SKM-1 treated with dmso at 0.1 percent for 144 hours (cell line): ENCODE measurements at regions not wholly inside any gene's neighbourhood (a gene's known extent, or its start where the extent isn't known, plus 50 kb on each side); places are given as distances from the start of the nearest gene placed in this dataset.

Experiments
- DNase-seq: peaks from one replicate; lab custom pipeline; 2025; ENCODE audit not compliant: unreplicated experiment; lab: John Stamatoyannopoulos, UW

DNA sequence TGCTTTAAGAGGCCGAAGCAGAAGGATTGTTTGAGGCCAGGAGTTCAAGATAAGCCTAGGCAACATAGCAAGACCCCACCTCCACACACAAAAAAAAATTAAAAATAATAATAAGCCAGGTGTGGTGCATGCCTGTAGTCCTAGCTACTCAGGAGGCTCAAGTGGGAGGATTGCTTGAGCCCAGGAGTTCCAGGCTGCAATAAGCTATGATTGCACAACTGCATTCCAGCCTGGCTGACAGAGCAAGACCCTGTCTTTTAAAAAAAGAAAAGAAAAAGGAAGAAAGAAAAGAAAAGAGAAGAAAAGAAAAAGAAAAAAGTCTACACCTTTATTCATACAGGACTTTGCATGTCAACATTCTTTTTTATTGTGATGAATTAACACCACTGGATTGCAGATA, 2125.8 kb downstream of the MAT2B start:
- no peak for DNase-seq

- no peak for DNase-seq
These were observed 2136.9 kb downstream of the MAT2B start for GRCh38 chr5:165642366-165642765.

DNA sequence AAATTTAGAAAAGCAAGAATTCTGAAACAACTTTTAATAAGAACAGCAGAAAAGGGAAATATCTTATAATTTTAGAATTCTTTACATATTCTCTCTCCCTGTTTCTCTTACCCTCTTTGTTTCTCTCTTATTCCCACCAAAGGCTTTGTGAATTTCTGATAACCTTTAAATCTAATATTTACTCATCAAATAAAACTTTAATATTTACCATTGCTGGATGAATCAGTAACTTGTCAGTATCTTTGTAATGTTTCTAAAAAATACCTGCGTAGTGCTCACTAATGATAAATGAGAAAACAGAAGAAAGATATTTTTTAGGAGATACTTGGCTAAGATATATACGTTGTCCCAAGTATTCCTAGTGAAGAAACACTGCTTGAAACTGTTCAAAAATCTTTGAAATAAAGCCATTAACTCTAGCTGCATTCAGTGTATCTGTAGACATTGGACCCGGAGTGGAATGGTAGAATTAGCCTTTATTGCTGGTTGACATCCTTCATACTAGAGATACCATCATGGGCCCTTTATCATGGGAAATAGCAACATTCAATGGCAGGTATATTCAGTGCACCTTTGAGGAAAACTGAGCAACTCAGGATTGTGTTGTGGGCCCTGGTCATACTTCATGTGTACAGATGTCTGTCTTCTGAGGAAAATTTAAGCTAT, 2160.4 kb downstream of the MAT2B start:
- DNase-seq = no peak

- DNase-seq = no peak
These were observed 2168.1 kb downstream of the MAT2B start for GRCh38 chr5:165673499-165673898.

GRCh38 chr5:165695796-165696195, 2190.4 kb downstream of the MAT2B start:
- no peak for DNase-seq

GRCh38 chr5:165705960-165706359, 2200.5 kb downstream of the MAT2B start:
- no peak for DNase-seq

- DNase-seq = no peak
These were observed 2206.6 kb downstream of the MAT2B start for GRCh38 chr5:165712011-165712410.

GRCh38 chr5:165714598-165714997, 2209.2 kb downstream of the MAT2B start:
- DNase-seq = no peak

DNA sequence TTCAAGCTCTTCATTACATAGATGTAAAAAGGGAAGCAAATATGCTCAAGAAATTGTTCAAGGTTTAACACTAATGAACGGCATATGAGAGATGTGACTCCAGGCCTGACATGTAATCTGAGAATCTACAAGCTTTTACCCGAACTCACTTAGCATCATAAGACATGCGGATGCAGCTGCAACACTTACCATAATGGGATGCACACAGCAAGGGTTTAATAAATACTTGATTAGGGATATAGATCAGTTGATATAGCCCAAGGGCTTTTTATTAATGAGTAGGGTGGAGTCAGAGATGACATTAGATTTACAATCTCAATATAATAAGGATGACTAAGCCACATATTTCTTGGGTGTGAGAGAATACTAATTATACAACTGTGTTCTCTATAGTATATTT, 2215.5 kb downstream of the MAT2B start:
- no peak for DNase-seq

DNA sequence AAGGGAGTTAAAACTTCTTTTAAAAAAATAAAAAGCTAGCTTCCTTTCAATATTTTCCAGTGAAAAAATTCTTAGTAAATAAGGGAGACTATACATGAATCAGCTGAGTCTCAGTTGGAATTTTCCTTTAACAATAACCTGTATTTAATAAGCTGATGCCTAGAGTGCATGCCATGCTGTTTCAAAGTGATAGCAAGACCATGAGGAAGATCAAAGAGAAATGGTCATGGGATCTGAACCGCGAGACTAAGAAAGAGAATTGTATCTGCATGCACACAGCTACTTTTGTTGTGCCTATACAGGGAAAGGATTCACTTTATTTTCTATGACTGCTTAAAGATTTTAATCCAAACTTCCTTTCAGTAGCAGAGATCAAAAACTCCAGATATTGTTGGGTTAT, 2217.0 kb downstream of the MAT2B start:
- DNase-seq = no peak

- no peak for DNase-seq
These were observed 2218.5 kb downstream of the MAT2B start for GRCh38 chr5:165723931-165724330.

DNA sequence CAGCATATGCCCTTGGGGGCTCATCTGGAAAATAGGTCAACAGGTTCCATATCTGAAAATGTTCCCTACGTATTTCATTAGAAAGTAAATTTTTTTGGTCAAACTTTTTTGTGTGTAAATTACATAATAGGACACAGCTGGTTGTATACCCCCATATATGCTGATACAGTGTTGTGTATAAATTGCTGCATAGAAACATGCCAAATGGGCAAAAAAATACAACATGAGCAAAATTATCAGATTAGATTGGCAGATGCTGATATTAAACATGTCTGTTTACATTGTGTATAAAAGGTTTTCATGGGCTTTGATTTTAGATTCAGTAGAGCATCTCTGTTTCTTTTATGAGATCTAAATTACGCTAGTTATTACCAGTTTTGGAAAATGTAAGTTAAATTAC, 2223.0 kb downstream of the MAT2B start:
- DNase-seq = no peak

DNA sequence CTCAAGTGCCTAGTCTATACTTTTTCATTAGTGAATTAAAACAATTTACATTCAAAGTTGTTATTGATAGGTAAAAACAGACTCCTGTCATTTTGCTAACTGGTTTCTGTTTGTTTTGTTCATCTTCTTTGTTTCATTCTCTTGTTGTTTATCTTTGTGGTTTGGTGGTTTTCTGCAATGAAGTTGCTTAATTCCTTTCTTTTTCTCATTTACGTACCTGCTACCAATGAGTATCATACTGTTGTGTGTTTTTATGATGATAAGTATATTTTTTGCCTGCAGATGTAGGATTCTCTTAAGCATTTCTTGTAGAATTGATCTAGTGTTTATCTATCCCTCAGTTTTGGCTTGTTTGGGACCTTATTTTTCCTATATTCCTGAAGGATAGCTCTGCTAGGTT, 2230.0 kb downstream of the MAT2B start:
- no peak for DNase-seq

DNA sequence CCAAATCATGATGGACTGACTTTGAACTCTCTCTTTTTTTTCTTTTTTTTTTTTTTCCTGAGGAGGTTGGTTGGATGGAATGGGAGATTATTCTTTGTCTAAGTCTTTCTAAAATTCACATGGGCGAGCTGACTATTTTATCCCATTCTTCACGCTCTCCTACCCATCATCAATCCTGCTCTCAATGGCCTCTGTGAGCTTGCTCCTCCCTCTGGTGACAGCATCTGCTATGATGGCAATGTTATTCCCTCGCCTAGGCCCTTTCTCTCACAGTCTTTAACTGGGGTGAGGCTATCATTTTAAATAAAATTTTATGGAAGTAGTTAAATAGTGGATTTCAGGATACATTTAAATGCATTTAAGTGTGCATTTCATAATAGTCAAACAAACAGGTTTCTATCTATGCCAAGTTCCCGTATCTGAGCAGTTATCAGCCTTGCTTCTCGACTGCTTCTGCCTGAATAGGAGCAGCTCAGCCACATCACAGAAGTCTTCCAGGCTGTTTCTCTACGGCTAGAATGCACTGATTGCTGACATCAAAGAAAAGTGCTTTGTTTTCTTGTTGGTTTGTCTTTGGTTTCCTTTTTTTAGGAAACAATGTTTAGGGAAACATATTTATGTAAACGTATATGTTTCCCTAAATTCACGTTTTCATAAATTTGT, 2233.8 kb downstream of the MAT2B start:
- DNase-seq = no peak

DNA sequence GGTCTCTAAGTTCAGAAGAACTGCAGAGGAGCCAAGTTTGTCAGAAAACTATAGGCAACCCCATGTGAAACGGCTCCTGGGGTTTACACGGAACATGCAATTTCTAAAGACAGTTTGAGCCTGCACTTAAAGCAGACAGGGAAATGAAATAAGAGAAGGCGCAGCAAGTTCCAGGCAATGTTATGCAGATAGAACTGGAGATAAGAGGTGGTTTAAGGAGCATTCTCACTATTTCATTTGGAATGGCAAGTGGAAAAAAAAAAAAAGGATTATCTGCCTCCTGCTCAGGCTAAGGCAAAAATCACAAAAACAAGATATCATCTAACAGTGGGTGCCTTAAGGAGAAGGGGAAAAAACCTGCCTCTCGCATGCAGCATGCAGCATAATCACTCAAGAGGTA, 2252.4 kb downstream of the MAT2B start:
- no peak for DNase-seq

- DNase-seq = no peak
These were observed 2269.7 kb downstream of the MAT2B start for GRCh38 chr5:165775111-165775510.

- no peak for DNase-seq
These were observed 2274.1 kb downstream of the MAT2B start for GRCh38 chr5:165779505-165779904.

DNA sequence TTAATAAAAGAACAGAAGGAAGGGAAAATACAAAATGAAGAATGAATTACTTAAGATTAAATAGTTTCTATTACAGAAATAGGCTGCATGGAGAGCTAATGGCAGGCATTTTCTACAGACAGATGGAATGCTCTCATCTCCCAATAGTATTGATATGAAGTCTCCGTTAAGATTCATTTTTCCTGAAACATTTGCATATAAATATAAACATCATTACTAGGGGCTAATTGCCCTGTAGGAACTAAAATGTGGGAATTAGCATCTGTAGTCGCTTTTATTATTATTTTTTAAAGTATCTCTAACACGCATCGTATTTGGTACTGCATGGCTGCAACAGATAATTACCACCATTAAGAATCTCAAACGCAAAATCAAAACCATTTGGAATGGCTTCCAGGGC, 2275.5 kb downstream of the MAT2B start:
- DNase-seq = no peak

GRCh38 chr5:165781738-165782137, 2276.3 kb downstream of the MAT2B start:
- DNase-seq = no peak

- no peak for DNase-seq
These were observed 2277.6 kb downstream of the MAT2B start for GRCh38 chr5:165783024-165783423.

- DNase-seq = no peak
These were observed 2280.7 kb downstream of the MAT2B start for GRCh38 chr5:165786073-165786472.

GRCh38 chr5:165795073-165795472, 2289.7 kb downstream of the MAT2B start:
- DNase-seq = no peak

DNA sequence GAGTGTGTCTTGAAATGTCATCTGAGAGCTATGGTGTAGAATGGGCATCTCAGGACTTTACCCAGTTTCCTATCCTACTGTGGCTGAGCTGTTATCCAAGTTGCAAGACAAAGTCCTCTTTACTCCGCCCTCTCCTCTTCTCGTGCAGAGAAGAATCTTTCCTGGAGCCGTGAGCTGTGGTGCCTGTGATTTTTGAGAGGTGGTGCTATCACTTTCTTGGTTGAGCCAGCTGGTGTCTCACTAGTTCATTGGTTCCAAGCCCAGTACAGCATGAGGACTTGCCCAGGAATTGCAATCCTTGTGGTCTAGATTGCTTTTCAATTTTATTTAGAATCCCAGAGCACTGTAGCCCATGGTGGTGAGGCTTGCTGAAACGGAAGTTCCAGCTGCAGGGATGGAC, 2300.3 kb downstream of the MAT2B start:
- no peak for DNase-seq
